GDM1 (cell line): ENCODE measurements at regions not wholly inside any gene's neighbourhood (a gene's known extent, or its start where the extent isn't known, plus 50 kb on each side); places are given as distances from the start of the nearest gene placed in this dataset.

Experiments used
- DNase-seq: peaks from one replicate; lab custom pipeline; 2025; lab: John Stamatoyannopoulos, UW

- no peak for DNase-seq
These were observed 181.3 kb downstream of the KIF26A start for GRCh38 chr14:104319491-104320241.

DNA sequence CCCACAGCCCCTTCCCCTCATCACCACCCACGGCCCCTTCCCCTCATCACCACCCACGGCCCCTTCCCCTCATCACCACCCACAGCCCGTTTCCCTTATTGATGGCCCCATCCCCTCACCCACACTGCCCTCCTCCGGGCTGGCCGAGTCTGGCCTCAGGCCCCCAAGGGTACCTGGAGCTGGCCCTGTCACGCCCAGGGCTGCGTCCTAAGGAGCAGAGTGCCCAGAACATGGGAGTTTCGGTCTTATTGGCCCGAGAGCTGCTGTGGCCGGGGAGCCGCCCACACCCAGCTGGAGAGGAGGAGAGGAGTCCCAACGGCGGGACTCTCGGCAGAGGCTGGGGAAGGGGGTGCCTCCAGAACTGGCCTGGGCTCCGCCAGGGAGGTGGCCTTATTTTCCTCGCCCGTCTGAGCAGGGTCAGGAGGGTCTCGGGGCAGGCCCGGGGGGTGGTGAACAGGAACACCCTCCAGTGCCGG, 182.3 kb downstream of the KIF26A start:
- DNase-seq, result no peak

GRCh38 chr14:104321088-104321801, 182.9 kb downstream of the KIF26A start:
- no peak for DNase-seq

DNA sequence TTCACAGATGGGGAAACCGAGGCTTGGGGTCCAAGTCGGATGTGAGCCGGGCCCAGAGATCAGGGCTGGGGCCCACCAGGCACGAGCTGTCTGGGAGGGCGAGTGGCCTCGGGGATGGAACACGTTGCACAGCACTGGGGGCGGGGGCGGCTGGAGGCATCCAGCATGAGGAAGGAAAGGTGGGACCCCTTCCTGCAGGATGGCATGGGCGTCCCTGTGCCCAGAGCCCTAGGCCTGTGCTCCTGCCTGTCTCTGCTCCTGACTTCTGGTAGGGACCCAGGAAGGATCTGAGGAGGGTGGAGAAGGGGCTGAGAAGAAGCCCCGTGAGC, 183.4 kb downstream of the KIF26A start:
- DNase-seq, result no peak

- no peak for DNase-seq
These were observed 184.4 kb downstream of the KIF26A start for GRCh38 chr14:104322531-104323366.

GRCh38 chr14:104323551-104324175, 185.3 kb downstream of the KIF26A start:
- no peak for DNase-seq

- DNase-seq, result no peak
These were observed 188.5 kb downstream of the KIF26A start for GRCh38 chr14:104326848-104327247.

GRCh38 chr14:104328607-104329006, 190.2 kb downstream of the KIF26A start:
- DNase-seq, result no peak

DNA sequence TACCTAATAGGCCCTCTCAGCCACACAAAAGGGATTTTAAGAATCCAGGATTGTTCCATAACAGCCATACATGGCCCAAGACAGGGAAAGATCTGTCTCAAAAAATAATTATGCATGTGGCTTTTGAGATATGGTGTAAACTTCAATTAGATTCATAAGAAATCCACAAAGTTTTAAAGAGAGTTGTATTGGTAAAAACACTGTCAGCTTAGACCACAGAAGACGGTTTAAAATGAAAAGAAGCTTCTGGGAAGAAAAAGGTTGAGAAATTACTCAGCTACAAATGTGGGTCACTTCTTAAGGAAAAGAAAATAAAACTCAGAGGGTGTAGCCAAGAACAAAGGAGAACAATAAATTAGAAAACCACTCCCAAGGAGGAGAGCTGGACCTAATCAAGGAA, 191.4 kb downstream of the KIF26A start:
- no peak for DNase-seq

DNA sequence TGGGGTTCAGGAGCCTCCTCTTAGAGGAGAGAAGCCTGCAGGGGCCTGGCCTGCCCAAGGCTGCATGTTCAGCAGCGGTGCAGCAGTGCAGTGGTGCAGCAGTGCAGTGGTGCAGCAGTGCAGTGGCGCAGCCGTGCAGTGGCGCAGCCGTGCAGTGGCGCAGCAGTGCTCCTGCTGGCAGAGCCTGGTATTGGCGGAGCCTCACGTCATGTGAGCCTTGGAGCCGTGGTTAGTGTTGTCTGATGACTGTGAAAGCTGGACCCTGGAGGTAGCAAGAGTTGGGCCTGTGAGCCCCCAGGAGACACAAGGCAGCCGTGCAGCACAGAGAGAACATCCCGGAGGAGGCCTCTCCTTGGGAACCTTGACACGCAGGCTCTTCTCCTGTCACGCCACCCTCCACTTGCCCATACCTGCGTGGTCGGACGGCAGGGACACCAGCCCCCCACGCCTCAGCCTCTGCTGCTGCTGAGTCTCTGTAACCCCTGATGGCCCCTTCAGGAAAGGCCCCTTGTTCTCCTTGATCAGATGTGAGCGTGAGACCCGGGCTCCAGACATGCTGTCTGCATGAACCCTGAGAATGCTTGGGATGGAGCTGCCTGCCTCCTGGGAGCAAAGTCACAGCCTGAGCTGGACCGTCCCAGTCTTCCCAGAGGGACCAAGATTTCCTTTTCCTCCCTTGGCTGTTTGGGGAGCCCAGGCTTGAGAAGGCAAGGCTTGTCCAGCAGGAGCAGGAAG, 193.7 kb downstream of the KIF26A start:
- DNase-seq, result no peak

- no peak for DNase-seq
These were observed 194.4 kb downstream of the KIF26A start for GRCh38 chr14:104332634-104333270.

DNA sequence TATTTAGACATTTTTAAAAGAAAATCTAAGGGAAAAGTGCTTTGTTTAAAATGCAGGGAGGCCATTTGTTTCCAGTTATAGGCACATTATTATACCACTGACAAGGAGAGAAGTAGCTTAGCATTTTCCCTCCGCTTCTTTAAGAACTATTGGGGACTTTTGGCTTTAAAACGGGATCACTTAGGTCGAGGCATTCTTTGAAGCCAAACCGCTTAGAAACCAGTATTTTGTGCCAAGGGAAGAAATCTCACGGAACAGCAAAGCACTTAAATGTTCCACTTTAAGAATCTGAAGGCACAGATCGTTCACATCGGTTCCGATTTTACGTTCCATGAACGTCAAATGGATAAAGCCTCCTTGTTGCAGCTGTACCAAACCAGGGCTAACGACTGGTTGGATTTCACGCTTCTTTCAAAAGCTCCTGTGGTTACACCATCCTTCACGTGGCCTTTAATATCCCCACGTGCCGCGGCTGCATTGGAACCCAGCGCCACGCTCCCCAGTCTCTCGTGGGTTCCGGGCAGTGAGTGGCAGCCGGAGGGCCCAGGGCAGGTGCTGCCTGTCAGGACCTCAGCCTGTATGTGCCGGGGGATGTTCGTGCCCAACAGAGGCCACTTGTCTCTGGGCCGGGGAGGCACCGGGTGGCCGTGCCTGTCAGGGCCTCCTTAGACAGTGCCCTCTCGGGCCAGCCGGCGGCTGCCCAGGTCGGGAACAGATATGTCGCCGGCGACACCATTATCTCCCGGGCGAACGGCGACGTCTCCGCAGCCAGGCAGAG, 195.4 kb downstream of the KIF26A start:
- no peak for DNase-seq

GRCh38 chr14:104334424-104335161, 196.2 kb downstream of the KIF26A start:
- no peak for DNase-seq

- no peak for DNase-seq
These were observed 196.8 kb downstream of the KIF26A start for GRCh38 chr14:104335176-104335575.

DNA sequence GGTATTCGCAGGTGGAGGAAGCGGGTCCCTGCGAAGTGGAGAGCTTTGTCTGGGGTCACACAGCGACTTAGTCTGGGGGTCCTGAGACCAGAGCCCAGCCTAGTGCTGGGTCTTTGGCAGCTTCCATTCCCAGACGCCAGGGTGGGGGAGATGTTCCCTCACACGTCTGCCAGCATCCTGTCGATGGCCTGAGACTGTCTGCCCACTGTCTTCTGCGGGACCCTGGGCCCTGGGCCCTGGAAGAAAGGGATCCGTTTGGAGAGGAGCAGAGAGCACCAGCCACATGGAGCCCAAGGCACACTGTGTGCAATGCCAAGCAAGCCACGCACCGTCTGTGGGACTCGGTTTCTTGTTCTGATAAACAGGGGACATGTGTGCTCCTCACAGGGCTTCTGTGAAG, 197.2 kb downstream of the KIF26A start:
- no peak for DNase-seq

DNA sequence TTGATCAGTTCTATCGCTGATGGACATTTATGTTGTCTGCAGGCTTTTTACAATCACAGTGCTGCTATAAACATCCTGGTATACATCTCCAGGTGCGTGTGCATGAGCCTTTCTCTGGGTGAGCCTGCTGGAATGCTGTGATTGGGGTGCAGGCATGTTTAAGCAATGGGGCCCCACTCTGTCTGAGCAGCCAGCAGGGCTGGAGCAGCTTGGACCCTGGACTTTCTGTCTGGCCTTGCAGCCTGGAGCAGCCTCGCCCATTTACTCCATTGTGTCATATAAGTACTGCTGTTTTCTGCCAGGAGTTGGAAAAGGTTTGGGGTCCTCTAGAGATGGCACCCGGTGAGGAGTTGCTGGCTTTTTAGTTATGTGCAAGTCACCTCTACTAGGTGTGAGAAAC, 199.0 kb downstream of the KIF26A start:
- no peak for DNase-seq

DNA sequence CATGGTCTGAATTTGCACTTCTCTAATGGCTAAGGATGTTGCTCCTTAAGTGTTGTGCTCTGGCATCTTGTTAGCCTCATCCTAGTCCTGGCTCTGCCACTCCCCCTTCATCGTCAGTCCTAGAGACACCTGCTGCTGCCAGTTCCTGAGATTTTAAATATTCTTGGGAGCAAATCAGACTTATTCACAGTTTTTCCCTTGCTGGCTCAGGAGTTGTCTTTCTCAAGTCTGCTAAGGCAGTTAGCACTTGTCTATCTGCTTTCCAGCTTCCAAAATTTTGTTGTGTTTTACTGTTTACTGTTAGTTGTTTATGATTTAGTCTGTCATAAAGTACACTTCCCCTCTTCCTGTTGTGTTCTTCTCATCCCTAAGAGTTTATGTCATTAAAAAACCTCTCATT, 201.0 kb downstream of the KIF26A start:
- DNase-seq, result no peak

GRCh38 chr14:104339829-104340228, 201.4 kb downstream of the KIF26A start:
- no peak for DNase-seq
